ENCODE measurements at regions not wholly inside any gene's neighbourhood (a gene's known extent, or its start where the extent isn't known, plus 50 kb on each side); places are given as distances from the start of the nearest gene placed in this dataset.

DNA sequence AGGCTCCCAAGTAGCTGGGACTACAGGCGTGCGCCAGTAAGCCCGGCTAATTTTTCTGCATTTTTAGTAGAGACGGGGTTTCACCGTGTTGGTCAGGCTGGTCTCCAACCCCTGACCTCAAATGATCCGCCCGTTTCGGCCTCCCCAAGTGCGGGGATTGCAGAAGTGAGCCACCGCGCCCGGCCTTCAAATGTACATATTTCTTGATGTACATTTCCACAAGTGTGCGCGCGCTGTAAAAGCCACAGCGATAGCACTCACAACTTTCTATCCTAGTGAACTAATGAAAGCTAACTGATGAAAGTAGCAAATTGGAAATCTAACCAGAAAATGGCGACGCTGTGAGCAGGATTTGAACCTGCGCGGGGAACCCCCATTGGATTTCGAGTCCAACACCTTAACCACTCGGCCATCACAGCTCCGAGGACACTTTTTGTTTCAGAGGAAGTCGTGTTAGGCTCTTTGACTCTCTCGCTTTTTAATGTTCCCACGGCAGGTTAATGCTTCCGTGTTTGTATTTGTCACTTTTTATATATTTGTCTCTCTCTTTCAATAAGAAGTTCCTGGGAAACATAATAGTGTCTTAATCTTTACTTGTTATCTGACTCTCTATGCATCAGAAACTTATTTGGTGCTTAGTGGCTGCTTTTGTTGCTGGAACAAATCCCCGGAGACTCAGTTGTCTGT lies 199.4 kb upstream of the ZNF184 start (continued):
- TF ChIP-seq, protein P1, sequence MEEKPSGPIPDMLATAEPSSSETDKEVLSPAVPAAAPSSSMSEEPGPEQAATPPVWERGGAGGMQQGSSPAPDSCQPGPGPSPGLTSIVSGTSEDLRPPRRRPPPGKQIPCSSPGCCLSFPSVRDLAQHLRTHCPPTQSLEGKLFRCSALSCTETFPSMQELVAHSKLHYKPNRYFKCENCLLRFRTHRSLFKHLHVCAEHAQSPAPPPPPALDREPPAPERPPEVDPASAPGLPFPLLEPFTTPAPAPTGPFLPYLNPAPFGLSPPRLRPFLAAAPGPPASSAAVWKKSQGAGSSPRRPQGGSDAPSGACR (CRISPR knock-in tag; IDR thresholded peaks at IDR 0.05), result no peak
- TF ChIP-seq ZNF33A (CRISPR knock-in tag; IDR thresholded peaks at IDR 0.05; ENCODE audit: borderline replicate concordance), result peak; percentile 68; the same call in 1 of the 2 replicates
- no peak for TF ChIP-seq ESRRA (CRISPR knock-in tag; IDR thresholded peaks at IDR 0.05; ENCODE audit: low read depth)
- TF ChIP-seq ZNF850 (CRISPR knock-in tag; conservative IDR thresholded peaks at IDR 0.05), result no peak
- peak; percentile 80 for TF ChIP-seq HDAC2 (CRISPR knock-in tag; IDR thresholded peaks at IDR 0.05)
- TF ChIP-seq TSC22D2 (CRISPR knock-in tag; IDR thresholded peaks at IDR 0.05; ENCODE audit: borderline replicate concordance), result peak; percentile 44; the same call in 1 of the 2 replicates
- no peak for TF ChIP-seq FOXM1 (CRISPR knock-in tag; IDR thresholded peaks at IDR 0.05)
- peak; percentile 68; the same call in 1 of the 2 replicates for TF ChIP-seq ZSCAN20 (CRISPR knock-in tag; IDR thresholded peaks at IDR 0.05; ENCODE audit: borderline replicate concordance)
- no peak for TF ChIP-seq TMF1 (CRISPR knock-in tag; IDR thresholded peaks at IDR 0.05; ENCODE audit: low read depth)
- TF ChIP-seq, protein P2, sequence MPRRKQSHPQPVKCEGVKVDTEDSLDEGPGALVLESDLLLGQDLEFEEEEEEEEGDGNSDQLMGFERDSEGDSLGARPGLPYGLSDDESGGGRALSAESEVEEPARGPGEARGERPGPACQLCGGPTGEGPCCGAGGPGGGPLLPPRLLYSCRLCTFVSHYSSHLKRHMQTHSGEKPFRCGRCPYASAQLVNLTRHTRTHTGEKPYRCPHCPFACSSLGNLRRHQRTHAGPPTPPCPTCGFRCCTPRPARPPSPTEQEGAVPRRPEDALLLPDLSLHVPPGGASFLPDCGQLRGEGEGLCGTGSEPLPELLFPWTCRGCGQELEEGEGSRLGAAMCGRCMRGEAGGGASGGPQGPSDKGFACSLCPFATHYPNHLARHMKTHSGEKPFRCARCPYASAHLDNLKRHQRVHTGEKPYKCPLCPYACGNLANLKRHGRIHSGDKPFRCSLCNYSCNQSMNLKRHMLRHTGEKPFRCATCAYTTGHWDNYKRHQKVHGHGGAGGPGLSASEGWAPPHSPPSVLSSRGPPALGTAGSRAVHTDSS (CRISPR knock-in tag; conservative IDR thresholded peaks at IDR 0.05), result no peak
- peak; percentile 69 for TF ChIP-seq NR2C2 (CRISPR knock-in tag; IDR thresholded peaks at IDR 0.05; ENCODE audit: borderline replicate concordance)
- no peak for TF ChIP-seq PAWR (CRISPR knock-in tag; IDR thresholded peaks at IDR 0.05; ENCODE audit: borderline replicate concordance)
- TF ChIP-seq, protein P3, sequence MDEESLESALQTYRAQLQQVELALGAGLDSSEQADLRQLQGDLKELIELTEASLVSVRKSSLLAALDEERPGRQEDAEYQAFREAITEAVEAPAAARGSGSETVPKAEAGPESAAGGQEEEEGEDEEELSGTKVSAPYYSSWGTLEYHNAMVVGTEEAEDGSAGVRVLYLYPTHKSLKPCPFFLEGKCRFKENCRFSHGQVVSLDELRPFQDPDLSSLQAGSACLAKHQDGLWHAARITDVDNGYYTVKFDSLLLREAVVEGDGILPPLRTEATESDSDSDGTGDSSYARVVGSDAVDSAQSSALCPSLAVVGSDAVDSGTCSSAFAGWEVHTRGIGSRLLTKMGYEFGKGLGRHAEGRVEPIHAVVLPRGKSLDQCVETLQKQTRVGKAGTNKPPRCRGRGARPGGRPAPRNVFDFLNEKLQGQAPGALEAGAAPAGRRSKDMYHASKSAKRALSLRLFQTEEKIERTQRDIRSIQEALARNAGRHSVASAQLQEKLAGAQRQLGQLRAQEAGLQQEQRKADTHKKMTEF (CRISPR knock-in tag; IDR thresholded peaks at IDR 0.05), result peak; percentile 94
- TF ChIP-seq FOXK2 (IDR thresholded peaks at IDR 0.05), result no peak
- peak; percentile 90; the same call in 1 of the 2 replicates for TF ChIP-seq PHF21A (CRISPR knock-in tag; IDR thresholded peaks at IDR 0.05)
- peak; percentile 74; the same call in 1 of the 2 replicates for TF ChIP-seq ZNF329 (CRISPR knock-in tag; IDR thresholded peaks at IDR 0.05; ENCODE audit: low read depth)
- TF ChIP-seq, protein P4, sequence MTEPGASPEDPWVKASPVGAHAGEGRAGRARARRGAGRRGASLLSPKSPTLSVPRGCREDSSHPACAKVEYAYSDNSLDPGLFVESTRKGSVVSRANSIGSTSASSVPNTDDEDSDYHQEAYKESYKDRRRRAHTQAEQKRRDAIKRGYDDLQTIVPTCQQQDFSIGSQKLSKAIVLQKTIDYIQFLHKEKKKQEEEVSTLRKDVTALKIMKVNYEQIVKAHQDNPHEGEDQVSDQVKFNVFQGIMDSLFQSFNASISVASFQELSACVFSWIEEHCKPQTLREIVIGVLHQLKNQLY (CRISPR knock-in tag; IDR thresholded peaks at IDR 0.05), result 0 out of 2 replicates have a peak, but pooled peaks have one; percentile 5
- TF ChIP-seq ZNF224 (CRISPR knock-in tag; IDR thresholded peaks at IDR 0.05), result no peak
- TF ChIP-seq RFXAP (CRISPR knock-in tag; IDR thresholded peaks at IDR 0.05; ENCODE audit: borderline replicate concordance), result peak; percentile 76; the same call in 1 of the 2 replicates
- 0 out of 2 replicates have a peak, but pooled peaks have one; percentile 3 for TF ChIP-seq ZNF121 (CRISPR knock-in tag; IDR thresholded peaks at IDR 0.05)
- no peak for TF ChIP-seq ZNF883 (CRISPR knock-in tag; IDR thresholded peaks at IDR 0.05; ENCODE audit: not compliant biosample characterization)
- TF ChIP-seq ZNF672 (CRISPR knock-in tag; IDR thresholded peaks at IDR 0.05), result no peak
- no peak for TF ChIP-seq ZNF180 (CRISPR knock-in tag; IDR thresholded peaks at IDR 0.05; ENCODE audit: borderline replicate concordance, low read depth)
- no peak for TF ChIP-seq MLLT10 (CRISPR knock-in tag; IDR thresholded peaks at IDR 0.05)
- no peak for TF ChIP-seq ZNF235 (CRISPR knock-in tag; IDR thresholded peaks at IDR 0.05; ENCODE audit: borderline replicate concordance)
- TF ChIP-seq JARID2 (CRISPR knock-in tag; IDR thresholded peaks at IDR 0.05; ENCODE audit: insufficient replicate concordance), result no peak
- TF ChIP-seq ZNF331 (CRISPR knock-in tag; IDR thresholded peaks at IDR 0.05), result peak; percentile 68
- TF ChIP-seq MIER3 (CRISPR knock-in tag; IDR thresholded peaks at IDR 0.05; ENCODE audit: borderline replicate concordance), result peak; percentile 83

Measured in HepG2 (cell line).